ENCODE measurements at regions not wholly inside any gene's neighbourhood (a gene's known extent, or its start where the extent isn't known, plus 50 kb on each side); places are given as distances from the start of the nearest gene placed in this dataset.

DNA sequence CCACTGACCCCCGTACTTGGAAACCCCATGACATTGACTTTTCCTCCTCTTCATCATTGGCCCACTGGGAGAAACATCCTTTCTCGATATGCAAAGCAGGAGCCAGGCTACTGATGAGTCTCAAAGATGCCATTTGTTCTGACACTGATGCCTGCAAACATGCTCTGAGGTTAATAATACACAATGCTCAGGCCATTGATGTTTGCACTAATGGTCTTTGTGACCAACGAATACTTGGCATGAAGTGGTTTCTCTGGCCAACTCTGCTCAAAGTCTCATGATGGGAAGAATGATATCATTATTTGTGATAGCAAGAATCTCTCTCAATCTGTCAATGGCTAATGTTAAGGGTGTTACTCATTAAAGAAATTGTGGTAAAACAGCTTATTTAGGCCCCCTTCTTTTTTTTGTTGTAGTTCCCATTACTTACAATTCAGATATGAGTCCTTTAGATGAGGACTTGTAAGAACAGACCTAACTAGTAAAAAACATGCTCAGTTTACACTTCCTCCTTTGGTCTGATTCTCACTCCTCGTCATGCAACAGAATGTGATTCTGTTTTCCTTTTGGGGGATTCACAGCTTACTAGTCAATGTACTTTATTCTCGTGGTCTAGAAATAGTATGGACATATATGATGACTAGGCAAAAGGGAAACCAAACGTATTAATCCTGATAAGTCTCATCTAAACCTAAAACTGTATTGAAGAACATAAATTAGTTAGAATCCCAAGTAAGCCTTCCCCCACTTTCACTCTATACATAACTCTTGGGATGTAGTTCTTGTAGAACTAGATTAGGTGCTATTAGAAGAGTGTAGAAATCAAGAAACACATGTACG is 488.8 kb upstream of the DPPA4 start:
- no peaks in the 10 kb centered on the region for H3K36me3 ChIP-seq
- H3K4me1 ChIP-seq, result no peaks in the 10 kb centered on the region
- H3K27ac ChIP-seq, result no peak overlapping the region
- no peaks in the 10 kb centered on the region for H3K27me3 ChIP-seq
- no peaks in the 10 kb centered on the region for H3K9me3 ChIP-seq
- intact Hi-C loops (cut with DNase I), result no loop called here
- no peak overlapping the region for H3K4me3 ChIP-seq
- no peak for DNase-seq (ENCODE audit: low spot score in 2 of 2)
- TF ChIP-seq, protein P1, sequence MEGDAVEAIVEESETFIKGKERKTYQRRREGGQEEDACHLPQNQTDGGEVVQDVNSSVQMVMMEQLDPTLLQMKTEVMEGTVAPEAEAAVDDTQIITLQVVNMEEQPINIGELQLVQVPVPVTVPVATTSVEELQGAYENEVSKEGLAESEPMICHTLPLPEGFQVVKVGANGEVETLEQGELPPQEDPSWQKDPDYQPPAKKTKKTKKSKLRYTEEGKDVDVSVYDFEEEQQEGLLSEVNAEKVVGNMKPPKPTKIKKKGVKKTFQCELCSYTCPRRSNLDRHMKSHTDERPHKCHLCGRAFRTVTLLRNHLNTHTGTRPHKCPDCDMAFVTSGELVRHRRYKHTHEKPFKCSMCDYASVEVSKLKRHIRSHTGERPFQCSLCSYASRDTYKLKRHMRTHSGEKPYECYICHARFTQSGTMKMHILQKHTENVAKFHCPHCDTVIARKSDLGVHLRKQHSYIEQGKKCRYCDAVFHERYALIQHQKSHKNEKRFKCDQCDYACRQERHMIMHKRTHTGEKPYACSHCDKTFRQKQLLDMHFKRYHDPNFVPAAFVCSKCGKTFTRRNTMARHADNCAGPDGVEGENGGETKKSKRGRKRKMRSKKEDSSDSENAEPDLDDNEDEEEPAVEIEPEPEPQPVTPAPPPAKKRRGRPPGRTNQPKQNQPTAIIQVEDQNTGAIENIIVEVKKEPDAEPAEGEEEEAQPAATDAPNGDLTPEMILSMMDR (IDR thresholded peaks at IDR 0.05), result no peak

DNA sequence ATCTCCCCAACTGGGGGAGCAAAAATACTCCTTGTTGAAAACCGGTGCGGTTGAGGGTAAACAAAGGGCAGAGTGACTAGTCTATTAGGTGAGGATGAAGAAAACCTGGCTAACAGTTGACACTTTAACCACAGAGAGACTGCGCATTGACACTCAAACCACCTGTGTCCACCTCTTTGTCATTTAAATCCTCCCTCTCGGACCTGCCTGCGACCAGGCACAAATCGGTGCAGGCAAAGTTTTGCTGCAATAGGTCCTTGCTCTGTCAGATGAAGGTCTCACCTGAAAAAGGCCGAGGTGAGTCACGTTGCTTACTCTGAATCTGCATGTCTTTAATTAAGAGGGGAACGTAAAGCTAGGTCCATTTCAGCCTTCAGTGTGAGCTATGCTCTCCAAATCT is 494.1 kb upstream of the DPPA4 start:
- Histone ChIP-seq H3K4me3 (no peak overlapping the region), H3K9me3 (no peaks in the 10 kb centered on the region), H3K36me3 (no peaks in the 10 kb centered on the region), H3K4me1 (no peaks in the 10 kb centered on the region), H3K27me3 (no peaks in the 10 kb centered on the region), H3K27ac (no peak overlapping the region)
- intact Hi-C loops (cut with DNase I), result no loop called here
- TF ChIP-seq, protein P1 (IDR thresholded peaks at IDR 0.05), result no peak
- no peak for DNase-seq (ENCODE audit: low spot score in 2 of 2)

DNA sequence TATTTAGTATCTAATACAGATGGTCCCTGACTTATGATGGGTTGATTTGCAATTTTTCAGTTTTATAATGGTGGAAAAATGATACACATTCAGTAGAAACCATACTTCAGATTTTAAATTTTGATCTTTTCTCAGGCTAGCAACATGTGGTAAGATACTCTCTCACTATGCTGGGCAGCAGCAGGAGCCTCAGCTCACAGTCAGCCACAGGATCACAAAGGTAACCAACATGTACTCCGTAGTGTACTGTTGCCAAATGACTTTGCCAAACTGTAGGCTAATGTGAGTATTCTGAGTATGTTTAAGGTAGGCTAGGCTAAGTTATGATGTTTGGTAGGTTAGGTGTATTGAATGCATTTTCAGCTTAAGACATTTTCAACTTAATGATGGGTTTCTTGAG is 498.6 kb upstream of the DPPA4 start:
- Histone ChIP-seq H3K9me3 (no peaks in the 10 kb centered on the region), H3K4me3 (no peak overlapping the region), H3K27me3 (no peaks in the 10 kb centered on the region), H3K4me1 (no peaks in the 10 kb centered on the region), H3K27ac (no peak overlapping the region), H3K36me3 (no peaks in the 10 kb centered on the region)
- intact Hi-C loops (cut with DNase I), result no loop called here
- DNase-seq (ENCODE audit: low spot score in 2 of 2), result no peak
- TF ChIP-seq, protein P1 (IDR thresholded peaks at IDR 0.05), result no peak

DNA sequence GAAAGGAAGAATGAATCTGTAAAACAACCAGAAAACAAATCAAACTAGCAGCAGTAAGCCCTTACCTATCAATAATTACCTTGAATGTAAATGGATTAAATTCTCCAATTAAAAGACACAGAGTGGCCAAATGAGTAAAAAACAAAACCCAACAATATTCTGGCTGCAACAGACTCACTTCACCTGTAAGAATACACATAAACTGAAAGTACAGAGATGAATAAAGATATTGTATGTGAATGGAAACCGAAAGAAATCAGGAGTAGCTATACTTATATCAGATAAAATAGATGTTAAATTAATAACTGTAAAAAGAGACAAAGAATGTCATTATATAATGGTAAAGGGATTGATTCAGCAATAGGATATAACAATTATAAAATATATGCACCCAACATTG is 514.5 kb upstream of the DPPA4 start:
- DNase-seq (ENCODE audit: low spot score in 2 of 2), result no peak
- TF ChIP-seq, protein P1 (IDR thresholded peaks at IDR 0.05), result no peak
- Histone ChIP-seq H3K4me1 (no peaks in the 10 kb centered on the region), H3K36me3 (no peaks in the 10 kb centered on the region), H3K9me3 (peaks cover 13 to 30% of the 10 kb centered on the region in 2 donors), H3K27ac (no peak overlapping the region), H3K4me3 (no peak overlapping the region), H3K27me3 (no peaks in the 10 kb centered on the region)
- intact Hi-C loops (cut with DNase I), result no loop called here

DNA sequence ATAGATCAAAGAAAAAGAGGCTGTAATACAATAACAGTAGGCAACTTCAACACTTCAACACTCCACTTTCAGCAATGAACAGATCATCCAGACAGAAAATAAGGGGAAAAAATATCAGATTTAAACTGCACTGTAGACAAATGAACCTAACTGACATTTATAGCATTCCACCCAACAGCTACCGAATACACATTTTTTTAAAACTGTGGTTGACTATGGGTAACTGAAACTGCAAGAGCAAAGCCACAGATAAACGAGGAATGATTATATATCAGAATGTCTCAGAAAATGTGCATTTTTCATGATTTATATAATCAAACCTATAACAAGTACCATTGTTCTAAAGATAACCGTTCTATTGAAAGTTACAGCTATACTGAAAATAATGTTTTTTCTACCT is 514.9 kb upstream of the DPPA4 start:
- intact Hi-C loops (cut with DNase I), result no loop called here
- TF ChIP-seq, protein P1 (IDR thresholded peaks at IDR 0.05), result no peak
- Histone ChIP-seq H3K4me1 (no peaks in the 10 kb centered on the region), H3K27ac (no peak overlapping the region), H3K4me3 (no peak overlapping the region), H3K36me3 (no peaks in the 10 kb centered on the region), H3K9me3 (peaks cover 13 to 30% of the 10 kb centered on the region in 2 donors), H3K27me3 (no peaks in the 10 kb centered on the region)
- DNase-seq (ENCODE audit: low spot score in 2 of 2), result no peak
